Activated T-cell treated with anti-CD3 and anti-CD28 coated beads, Interleukin-2, amount 50 U/mL, for 72 hours (primary cell): ENCODE measurements at regions not wholly inside any gene's neighbourhood (a gene's known extent, or its start where the extent isn't known, plus 50 kb on each side); places are given as distances from the start of the nearest gene placed in this dataset.
"Not testable (repeated sequence)": the region's sequence is repeated elsewhere in the genome, so short reads cannot be mapped to it uniquely, and the experiment has no call there.

Experiments
- ATAC-seq, 2 donors: fragments of 150-1000 bp; cut with Tn5 transposase; replicated peaks in 1 of 2; 2 replicates each; pipeline ENCODE4 v1.10.0; 2021; ENCODE audit warnings: moderate library complexity in 2 of 2, mild to moderate bottlenecking in 1 of 2
- DNase-seq, 2 donors: peaks; one replicate each; pipeline ENCODE4 v3.0.0; 2021 to 2022; ENCODE audit warnings: mixed read lengths in 1 of 2
- H3K27ac Mint-ChIP-seq: one replicate; pipeline ENCODE4 v1.8.0; 2022; ENCODE audit warnings: mild to moderate bottlenecking, moderate library complexity, mixed read lengths
- H3K27me3 Mint-ChIP-seq: one replicate; pipeline ENCODE4 v1.8.0; 2022; ENCODE audit warnings: low read depth, mixed read lengths
- H3K36me3 Mint-ChIP-seq, 2 donors: one replicate each; pipeline ENCODE4 v1.8.0; 2022; ENCODE audit warnings: mixed read lengths in 2 of 2, mild to moderate bottlenecking in 1 of 2; ENCODE audit not compliant: insufficient read depth in 2 of 2
- H3K4me1 Mint-ChIP-seq: one replicate; pipeline ENCODE4 v1.8.0; 2022; ENCODE audit warnings: low read depth, mixed read lengths
- H3K4me3 Mint-ChIP-seq, 2 donors: one replicate each; pipeline ENCODE4 v1.8.0; 2022; ENCODE audit warnings: mild to moderate bottlenecking in 2 of 2, mixed read lengths in 2 of 2, moderate library complexity in 2 of 2
- H3K9me3 Mint-ChIP-seq, 2 donors: one replicate each; pipeline ENCODE4 v1.8.0; 2022; ENCODE audit warnings: mixed read lengths in 2 of 2

DNA sequence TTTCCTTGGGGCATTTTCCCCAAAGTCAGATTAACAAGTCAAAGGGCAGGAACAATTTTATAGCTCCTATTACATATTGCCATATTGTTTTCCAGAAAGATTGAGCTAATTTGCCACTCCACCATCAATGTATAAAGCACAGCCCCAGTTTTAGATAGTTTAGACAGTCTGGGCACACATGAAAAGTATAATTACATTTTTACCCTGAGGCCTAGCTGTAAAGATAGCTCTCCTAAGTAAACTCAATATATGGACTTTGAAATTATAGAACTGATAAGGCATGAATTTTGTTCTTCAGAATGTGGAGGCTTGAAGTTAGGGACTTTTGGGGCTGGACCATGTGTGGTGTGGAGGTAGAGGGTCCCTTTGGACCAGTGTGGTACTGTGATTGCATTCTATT is 166.0 kb downstream of the FHIP1A start:
- Mint-ChIP-seq H3K36me3 (no peaks in the 10 kb centered on the region), H3K9me3 (no peaks in the 10 kb centered on the region), H3K4me3 (no peak overlapping the region), H3K27ac (no peak overlapping the region), H3K4me1 (no peaks in the 10 kb centered on the region), H3K27me3 (peaks cover 11% of the 10 kb centered on the region)
- DNase-seq (no peak), ATAC-seq (no peak)

DNA sequence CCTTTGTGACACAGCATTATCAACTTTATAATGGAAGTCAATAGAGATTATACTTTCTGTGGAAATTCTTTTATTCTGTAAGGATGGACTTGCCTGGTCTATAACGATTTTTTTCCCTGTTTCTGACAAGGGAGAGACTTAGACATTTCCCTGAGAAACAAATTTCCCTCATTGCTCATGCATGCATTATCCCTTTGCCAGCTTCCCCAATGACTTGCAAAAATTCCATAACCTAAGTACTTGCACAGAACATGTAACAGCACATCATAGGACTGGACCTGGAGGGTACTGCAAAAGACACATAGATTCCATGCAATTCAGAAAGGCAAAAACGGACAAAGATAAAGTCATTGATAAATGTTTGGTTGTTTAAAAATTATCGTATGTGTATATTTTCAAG is 166.7 kb downstream of the FHIP1A start:
- H3K27ac Mint-ChIP-seq = no peak overlapping the region
- no peaks in the 10 kb centered on the region for H3K4me1 Mint-ChIP-seq
- H3K36me3 Mint-ChIP-seq = no peaks in the 10 kb centered on the region
- DNase-seq = no peak
- H3K9me3 Mint-ChIP-seq = no peaks in the 10 kb centered on the region
- no peak for ATAC-seq
- no peak overlapping the region for H3K4me3 Mint-ChIP-seq
- peaks cover 5% of the 10 kb centered on the region for H3K27me3 Mint-ChIP-seq

DNA sequence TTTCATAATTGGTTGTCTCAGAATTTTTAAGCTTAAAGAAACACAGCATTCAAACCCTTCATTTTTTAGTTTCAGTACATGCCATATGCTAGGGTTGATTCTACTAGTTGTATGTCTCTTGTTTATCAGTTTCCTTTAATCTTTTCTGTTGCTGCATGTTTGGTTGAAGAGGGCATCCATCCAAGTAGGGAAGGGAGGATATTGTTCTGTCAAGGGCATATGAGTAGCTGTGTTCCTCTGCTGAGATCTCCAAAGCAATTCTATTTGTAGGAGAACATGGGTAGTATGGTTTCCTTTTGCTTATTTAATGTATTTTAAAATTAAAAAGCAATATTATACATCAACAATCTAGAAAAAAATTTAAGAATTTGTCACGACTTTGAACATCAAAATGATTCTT is 167.7 kb downstream of the FHIP1A start:
- Mint-ChIP-seq H3K27me3 (no peaks in the 10 kb centered on the region), H3K27ac (no peak overlapping the region), H3K9me3 (no peaks in the 10 kb centered on the region), H3K4me1 (no peaks in the 10 kb centered on the region), H3K4me3 (no peak overlapping the region), H3K36me3 (no peaks in the 10 kb centered on the region)
- ATAC-seq = no peak
- DNase-seq = no peak

DNA sequence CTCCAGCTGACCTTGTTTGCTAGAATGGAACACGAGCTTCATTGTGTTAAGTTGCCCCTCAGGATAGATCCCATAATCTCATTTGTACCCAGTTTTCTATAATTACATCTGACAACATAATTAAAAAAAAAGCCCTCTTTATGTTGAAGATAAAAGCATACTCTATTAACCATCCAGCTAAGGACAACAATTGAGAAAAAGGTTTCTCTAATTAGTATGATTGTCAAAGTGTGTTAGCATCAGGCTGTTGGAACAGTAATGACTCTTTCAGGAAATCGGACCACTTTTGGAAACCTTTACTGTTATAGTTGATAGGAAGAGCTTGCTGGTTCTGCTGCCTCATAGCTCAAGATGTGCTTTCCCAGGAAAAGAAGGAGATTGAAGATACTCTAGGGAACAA is 172.6 kb downstream of the FHIP1A start:
- no peak for ATAC-seq
- Mint-ChIP-seq H3K27me3 (peaks cover 4% of the 10 kb centered on the region), H3K4me1 (no peaks in the 10 kb centered on the region), H3K36me3 (no peaks in the 10 kb centered on the region), H3K4me3 (no peak overlapping the region), H3K9me3 (no peaks in the 10 kb centered on the region), H3K27ac (no peak overlapping the region)
- DNase-seq = no peak

DNA sequence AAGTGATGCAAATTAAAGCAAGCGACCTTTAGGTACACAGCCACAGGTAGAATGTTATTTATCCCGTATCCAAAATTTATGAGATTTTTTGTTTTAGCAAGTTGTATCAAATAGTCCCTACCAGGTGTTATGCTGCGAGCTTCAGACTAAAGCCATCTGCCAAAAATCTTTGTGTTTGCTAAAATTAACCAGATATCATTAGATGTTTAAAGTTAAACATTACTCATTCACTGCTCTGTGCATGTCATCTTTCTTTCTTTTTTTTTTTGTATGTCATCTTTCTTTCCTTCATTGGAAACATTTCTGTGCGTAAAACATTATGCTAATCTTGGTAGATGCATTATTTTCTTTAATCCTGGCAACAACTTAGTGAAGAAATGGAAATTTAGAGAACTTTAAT is 173.1 kb downstream of the FHIP1A start:
- no peaks in the 10 kb centered on the region for H3K4me1 Mint-ChIP-seq
- H3K9me3 Mint-ChIP-seq = no peaks in the 10 kb centered on the region
- no peaks in the 10 kb centered on the region for H3K36me3 Mint-ChIP-seq
- DNase-seq (no peak), ATAC-seq (no peak)
- H3K27ac Mint-ChIP-seq = no peak overlapping the region
- peaks cover 4% of the 10 kb centered on the region for H3K27me3 Mint-ChIP-seq
- H3K4me3 Mint-ChIP-seq = no peak overlapping the region

DNA sequence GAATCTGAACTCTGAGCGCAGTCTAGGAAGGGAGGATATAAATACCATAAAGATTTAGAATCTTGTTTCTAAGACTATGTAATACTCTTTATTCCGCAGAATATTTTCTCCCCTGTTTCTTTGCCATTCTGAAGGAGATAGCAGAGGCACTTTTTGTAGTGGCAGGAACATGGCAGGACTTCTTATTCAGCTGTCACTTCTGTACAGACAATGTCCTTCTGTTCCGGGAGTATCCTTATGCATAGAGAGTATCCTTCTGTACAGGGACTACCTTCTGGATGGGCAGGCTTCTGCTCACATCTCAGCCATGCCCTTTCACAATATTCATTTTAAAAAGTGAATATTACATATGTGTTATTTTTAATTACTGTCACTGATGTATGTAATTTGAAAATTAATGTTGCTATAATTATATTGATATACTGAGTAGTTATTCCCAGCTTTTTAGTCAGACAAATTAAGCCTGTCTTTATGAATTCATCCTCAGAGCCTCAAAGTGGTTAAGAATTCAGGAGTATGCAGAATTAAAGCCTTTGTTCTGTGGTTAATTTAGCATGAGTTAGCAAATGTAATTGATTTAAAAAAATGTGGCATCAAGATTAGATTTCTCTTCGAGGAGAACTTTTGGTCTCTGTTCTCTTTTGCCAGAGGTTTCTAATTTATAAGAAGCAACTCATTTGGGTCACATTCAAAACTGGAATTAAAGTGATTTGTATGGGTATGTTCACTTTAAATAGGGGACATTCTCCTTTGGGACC is 174.4 kb downstream of the FHIP1A start:
- peaks cover 4% of the 10 kb centered on the region for H3K27me3 Mint-ChIP-seq
- no peak overlapping the region for H3K4me3 Mint-ChIP-seq
- H3K36me3 Mint-ChIP-seq = no peaks in the 10 kb centered on the region
- no peak for ATAC-seq
- H3K9me3 Mint-ChIP-seq = no peaks in the 10 kb centered on the region
- no peaks in the 10 kb centered on the region for H3K4me1 Mint-ChIP-seq
- H3K27ac Mint-ChIP-seq = no peak overlapping the region
- no peak for DNase-seq

DNA sequence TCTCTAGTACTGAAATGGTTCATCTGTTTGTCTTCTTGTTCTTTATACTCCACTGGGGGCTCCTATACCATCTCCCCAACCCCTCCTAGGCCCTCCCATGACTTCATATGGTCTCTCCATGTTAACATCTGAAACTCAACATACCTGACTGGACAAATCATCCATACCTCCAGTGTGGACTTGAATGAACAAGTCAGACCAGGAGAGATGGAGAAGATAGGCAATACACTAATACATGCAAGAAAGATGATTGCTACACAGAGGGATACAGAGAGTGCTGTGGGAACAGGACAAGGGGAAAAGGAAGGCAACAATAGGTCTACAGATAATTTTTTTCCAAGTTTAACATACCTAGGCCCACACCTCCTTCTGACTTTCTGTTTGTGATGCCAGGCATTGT is 175.1 kb downstream of the FHIP1A start:
- H3K27me3 Mint-ChIP-seq = peaks cover 4% of the 10 kb centered on the region
- no peak overlapping the region for H3K27ac Mint-ChIP-seq
- DNase-seq (no peak), ATAC-seq (no peak)
- no peaks in the 10 kb centered on the region for H3K4me1 Mint-ChIP-seq
- H3K9me3 Mint-ChIP-seq = no peaks in the 10 kb centered on the region
- H3K36me3 Mint-ChIP-seq = no peaks in the 10 kb centered on the region
- no peak overlapping the region for H3K4me3 Mint-ChIP-seq

DNA sequence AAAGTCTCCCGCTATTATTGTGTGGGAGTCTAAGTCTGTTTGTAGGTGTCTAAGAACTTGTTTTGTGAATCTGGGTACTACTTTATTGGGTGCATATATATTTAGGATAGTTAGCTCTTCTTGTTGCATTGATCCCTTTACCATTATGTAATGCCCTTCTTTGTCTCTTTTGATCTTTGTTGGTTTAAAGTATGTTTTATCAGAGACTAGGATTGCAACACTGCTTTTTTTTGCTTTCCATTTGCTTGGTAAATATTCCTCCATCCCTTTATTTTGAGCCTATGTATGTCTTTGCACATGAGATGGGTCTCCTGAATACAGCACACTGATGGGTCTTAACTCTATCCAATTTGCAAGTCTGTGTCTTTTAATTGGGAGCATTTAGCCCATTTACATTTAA is 165.2 kb downstream of the GATB start:
- H3K4me1 Mint-ChIP-seq, DNase-seq, H3K27ac Mint-ChIP-seq, H3K36me3 Mint-ChIP-seq, H3K4me3 Mint-ChIP-seq, H3K9me3 Mint-ChIP-seq, H3K27me3 Mint-ChIP-seq, ATAC-seq: not testable (repeated sequence)

DNA sequence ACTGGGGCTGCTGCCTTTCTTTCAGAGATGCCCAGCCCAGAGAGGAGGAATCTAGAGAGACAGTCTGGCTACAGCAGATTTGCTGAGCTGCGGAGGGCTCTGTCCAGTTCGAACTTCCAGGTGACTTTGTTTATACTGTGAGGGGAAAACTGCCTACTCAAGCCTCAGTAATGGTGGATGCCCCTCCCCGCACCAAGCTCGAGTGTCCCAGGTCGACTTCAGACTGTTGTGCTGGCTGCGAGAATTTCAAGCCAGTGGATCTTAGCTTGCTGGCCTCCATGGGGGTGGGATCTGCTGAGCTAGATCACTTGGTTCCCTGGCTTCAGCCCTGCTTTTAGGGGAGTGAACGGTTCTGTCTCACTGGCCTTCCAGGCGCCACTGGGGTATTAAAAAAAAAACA is 163.1 kb downstream of the GATB start:
- not testable (repeated sequence) for ATAC-seq

DNA sequence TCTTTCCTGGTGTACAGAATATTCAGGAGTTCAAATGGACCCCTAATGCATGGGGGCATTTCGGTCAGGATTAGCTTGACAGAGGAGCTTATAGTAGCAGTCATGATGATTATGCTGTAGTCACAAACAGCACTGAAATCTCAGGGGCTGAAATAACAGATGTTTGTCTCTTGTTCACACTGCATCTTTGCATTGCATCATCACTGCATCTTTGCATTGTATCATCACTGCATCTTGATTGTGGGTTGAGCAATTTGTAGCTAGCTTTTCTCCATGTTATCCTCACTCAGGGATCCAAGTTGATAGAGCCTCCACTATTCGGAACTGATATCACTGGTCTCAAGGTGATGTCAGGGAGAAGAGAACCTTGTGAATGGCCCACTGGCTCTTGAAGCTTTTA is 160.9 kb downstream of the GATB start:
- H3K4me1 Mint-ChIP-seq = no peaks in the 10 kb centered on the region
- H3K27me3 Mint-ChIP-seq = no peaks in the 10 kb centered on the region
- no peak overlapping the region for H3K27ac Mint-ChIP-seq
- no peak for ATAC-seq
- no peaks in the 10 kb centered on the region for H3K9me3 Mint-ChIP-seq
- H3K4me3 Mint-ChIP-seq = no peak overlapping the region
- no peak for DNase-seq
- H3K36me3 Mint-ChIP-seq = no peaks in the 10 kb centered on the region

More for the DNA sequence above, 163.1 kb downstream of the GATB start:
- H3K36me3 Mint-ChIP-seq, H3K27me3 Mint-ChIP-seq, H3K9me3 Mint-ChIP-seq, H3K27ac Mint-ChIP-seq, DNase-seq, H3K4me1 Mint-ChIP-seq, H3K4me3 Mint-ChIP-seq: not testable (repeated sequence)

DNA sequence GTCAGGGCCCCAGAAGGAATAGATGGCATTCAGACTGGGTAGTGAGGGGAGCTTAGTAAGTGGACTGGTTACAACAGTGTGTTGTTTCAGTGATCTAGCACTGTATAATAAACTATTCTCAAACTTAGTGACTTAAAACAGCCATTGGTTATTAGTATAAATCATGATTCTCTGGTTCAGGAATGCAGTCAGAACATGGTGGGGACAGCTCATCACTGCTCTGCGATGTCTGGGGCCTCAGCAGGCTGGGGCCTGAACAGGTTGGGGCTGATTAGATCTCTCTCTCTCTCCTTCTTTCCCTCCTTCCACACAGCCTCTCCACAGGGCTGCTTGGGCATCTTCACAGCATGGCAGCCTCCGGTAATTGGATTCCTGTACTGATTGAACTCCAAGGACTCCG is 160.4 kb downstream of the GATB start:
- Mint-ChIP-seq H3K9me3 (no peaks in the 10 kb centered on the region), H3K27ac (no peak overlapping the region), H3K4me1 (no peaks in the 10 kb centered on the region), H3K36me3 (no peaks in the 10 kb centered on the region), H3K4me3 (no peak overlapping the region), H3K27me3 (no peaks in the 10 kb centered on the region)
- ATAC-seq (no peak), DNase-seq (no peak)

DNA sequence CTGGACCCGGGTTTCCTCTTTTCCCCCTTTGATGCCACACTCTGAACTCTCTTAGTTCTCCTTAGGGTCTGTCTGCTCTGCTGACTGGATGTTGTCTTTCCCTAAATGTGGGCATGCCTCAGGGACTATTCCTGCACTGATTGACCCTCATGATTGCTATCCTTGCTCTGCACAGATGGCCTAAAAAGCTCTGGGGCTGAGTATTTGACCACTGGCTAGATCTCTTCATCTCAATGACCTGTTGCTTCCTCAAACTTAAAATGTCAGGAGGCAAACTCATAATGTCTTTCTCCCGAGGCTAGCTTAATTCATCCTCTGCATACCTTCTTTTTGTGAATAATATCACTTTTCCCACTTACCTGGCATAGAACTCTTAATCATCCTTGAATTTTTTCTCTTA is 157.4 kb downstream of the GATB start:
- DNase-seq = no peak
- H3K36me3 Mint-ChIP-seq = no peaks in the 10 kb centered on the region
- H3K9me3 Mint-ChIP-seq = no peaks in the 10 kb centered on the region
- H3K4me1 Mint-ChIP-seq = no peaks in the 10 kb centered on the region
- ATAC-seq = no peak
- H3K4me3 Mint-ChIP-seq = no peak overlapping the region
- no peaks in the 10 kb centered on the region for H3K27me3 Mint-ChIP-seq
- H3K27ac Mint-ChIP-seq = no peak overlapping the region

DNA sequence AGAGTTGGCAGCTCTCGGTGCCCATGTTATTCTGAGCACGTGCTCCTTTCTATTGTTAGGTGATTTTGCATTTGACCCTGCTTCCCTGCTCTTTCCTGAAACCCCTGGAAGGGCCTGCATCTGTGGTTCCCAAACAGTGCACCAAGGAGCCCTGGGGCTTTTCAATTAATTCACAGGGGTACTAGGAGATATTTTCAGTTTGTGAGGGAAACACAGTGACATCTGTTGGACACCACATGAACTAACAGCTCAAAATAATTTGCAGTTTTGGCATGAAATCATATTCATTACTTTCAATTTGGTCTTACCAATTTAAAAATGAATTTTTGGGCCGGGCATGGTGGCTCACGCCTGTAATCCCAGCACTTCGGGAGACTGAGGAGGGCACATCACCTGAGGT is 156.6 kb downstream of the GATB start:
- Mint-ChIP-seq H3K27ac (no peak overlapping the region), H3K27me3 (no peaks in the 10 kb centered on the region), H3K4me3 (no peak overlapping the region), H3K36me3 (no peaks in the 10 kb centered on the region), H3K9me3 (no peaks in the 10 kb centered on the region), H3K4me1 (no peaks in the 10 kb centered on the region)
- ATAC-seq = no peak
- no peak for DNase-seq

DNA sequence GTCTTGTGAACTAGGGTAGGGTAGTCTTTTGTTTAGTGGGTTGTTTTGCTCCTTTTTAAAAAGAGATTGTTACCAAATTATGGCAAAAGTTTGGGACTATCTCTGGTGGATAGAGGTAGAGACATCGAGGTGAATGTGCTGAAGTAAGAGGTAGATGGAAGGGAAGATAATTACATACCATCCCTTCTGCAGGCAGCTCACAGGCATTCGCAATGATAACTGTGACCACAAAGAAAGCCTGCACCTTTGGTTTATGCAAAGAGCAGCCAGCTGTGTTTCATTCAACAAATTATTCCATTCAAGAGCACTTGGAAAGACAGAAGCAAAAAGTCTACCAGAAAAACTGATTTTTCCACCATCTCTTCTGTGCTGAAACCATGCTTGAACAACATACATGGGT is 155.6 kb downstream of the GATB start:
- H3K36me3 Mint-ChIP-seq = no peaks in the 10 kb centered on the region
- no peaks in the 10 kb centered on the region for H3K9me3 Mint-ChIP-seq
- H3K27me3 Mint-ChIP-seq = no peaks in the 10 kb centered on the region
- no peak for DNase-seq
- ATAC-seq = no peak
- no peak overlapping the region for H3K4me3 Mint-ChIP-seq
- no peaks in the 10 kb centered on the region for H3K4me1 Mint-ChIP-seq
- H3K27ac Mint-ChIP-seq = no peak overlapping the region
